Glomerular visceral epithelial cell (primary cell): ENCODE measurements at regions not wholly inside any gene's neighbourhood (a gene's known extent, or its start where the extent isn't known, plus 50 kb on each side); places are given as distances from the start of the nearest gene placed in this dataset.

Experiments used
- DNase-seq: peaks from one replicate; pipeline ENCODE4 v3.0.0-alpha.2; 2016; ENCODE audit errors: extremely low spot score

DNA sequence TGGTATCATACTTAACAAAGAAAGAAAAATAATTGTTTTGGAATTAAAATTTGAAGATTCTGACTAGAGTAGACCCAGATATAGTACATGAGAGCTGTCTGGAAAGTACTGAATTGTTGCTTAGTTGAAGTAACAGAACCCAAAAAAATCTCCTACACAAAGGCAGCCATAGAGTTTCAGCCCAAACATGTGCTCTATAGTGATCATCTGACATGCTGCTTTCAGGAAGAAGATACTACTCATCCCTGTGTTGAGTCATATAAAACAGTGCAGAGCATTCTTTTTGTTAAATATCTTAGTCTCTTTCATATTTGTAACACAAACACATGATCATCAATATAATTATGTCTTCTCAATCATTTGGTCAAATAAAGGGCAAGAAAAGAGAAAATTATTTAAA lies 84.8 kb upstream of the PTPRM start:
- DNase-seq, result no peak

DNA sequence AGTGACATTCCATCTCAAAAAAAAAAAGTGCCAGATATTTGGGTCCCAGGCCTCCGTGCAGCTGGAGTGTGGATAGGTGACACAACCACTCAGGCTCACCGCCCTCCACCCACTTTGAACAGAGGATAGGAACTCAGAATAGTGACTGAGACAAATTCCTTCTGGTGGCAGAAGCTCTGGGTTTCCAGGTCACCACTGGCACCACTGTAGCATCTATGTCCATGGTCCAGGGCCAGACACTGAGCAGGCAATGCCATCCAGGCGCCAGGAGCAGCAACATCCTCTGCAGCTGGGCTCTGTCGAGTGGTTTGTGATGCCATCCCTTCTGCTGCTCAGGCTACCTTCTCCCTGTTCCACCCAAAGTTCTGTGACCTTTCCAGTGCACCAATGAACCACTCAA lies 81.5 kb upstream of the PTPRM start:
- no peak for DNase-seq

DNA sequence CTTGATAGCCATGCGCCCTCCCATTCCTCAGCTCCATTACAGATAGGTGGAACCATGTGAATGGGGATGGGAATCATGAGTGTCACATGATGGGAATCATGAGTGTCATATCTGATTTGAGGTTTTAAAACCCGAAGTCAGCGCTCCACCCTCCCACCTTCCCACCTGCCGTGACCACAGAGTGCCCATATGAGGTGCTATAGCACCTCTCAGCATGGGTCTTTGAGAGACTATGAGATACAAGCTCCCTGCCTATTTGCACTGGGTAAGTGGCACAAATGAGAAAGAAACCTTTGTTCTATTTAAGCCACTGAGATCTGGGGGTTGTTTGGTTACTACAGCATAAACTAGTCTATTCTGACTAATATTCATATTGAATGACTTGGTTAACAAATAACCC lies 78.5 kb upstream of the PTPRM start:
- DNase-seq, result no peak

DNA sequence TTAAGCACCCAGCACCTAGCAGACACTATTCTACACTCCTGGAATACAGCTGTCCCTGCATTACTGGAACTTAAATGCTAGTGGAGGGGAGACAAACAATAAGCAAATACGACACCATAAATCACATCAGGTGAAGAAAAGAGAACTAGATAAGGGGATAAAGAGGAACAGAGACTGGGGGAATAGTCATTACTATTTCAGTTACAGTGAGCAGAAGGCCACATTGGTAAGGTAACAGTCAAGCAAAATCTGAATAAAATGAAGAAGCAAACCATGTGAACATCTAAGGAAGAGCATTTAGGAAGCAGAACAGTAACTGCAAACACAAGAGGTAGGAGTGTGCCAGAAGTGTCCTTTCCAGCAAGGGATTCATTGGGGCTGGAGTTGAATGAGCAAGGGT lies 77.0 kb upstream of the PTPRM start:
- DNase-seq, result no peak

DNA sequence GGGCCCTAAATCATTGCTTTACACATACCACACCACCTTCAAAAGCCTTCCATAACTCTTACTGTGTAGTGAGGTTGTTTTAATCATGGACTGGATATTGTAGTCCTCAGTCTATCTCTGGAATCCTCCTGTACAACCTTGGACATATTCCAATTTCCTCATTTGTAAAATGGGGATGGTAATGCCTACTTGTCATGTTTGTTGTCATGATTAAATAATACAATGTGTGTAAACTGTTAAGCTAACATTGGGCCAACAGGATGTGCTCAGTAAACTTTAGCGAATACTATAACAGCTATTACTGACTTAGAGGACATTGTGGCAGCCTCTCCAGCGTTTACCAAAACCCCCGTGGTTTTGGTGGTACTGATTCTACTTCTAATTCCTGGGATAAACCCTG lies 74.7 kb upstream of the PTPRM start:
- DNase-seq, result no peak

DNA sequence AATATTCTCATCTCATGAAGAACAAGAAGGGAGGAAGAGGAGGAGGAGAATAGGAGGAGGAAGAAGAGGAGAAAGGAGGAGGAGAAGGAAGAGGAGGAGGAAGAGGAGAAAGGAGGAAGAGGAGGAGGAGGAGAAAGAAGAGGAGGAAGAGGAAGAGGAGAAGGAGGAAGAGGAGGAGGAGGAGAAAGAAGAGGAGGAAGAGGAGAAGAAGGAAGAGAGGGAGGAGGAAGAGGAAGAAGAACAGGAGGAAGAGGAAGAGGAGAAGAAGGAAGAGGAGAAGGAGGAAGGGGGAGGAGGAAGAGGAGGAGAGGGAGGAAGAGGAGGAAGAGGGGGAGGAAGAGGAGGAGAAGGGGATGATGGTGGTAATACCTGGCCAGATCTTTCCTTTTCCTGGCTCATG lies 70.0 kb upstream of the PTPRM start:
- DNase-seq, result no peak

DNA sequence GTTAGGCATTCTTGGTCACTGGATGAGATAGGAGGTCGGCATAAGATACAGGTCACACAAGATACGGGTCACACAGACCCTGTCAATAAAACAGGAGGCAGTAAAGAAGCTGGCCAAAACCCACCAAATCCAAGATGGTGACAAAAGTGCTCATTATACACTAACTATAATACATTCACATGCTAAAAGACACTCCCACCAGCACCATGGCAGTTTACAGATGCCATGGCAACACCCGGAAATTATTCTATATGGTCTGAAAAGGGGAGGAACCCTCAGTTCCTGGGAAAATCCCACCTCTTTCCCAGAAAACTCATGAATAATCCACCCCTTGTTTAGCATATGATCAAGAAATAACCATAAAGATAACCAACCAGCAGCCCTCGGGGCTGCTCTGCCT lies 56.0 kb upstream of the PTPRM start:
- no peak for DNase-seq

DNA sequence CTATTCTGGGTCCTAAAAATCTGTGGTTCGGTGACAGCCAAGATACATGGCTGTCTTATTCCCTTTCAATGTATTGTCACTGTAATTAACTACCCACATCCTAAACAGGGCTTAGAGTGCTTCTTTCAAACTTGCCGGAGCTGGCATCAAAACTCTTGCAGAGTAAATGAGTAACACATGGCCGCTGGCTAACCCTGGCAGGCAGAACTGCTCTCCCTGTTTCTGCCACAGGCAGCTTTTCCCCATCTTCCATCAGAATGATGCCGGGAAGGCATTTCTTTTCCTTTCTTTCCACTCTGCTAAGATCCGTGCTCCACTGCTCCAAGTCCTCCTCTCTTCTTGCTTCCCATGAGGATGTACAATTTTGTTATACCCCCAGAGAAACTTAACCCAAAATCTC lies 54.8 kb upstream of the PTPRM start:
- DNase-seq, result peak; percentile 59

DNA sequence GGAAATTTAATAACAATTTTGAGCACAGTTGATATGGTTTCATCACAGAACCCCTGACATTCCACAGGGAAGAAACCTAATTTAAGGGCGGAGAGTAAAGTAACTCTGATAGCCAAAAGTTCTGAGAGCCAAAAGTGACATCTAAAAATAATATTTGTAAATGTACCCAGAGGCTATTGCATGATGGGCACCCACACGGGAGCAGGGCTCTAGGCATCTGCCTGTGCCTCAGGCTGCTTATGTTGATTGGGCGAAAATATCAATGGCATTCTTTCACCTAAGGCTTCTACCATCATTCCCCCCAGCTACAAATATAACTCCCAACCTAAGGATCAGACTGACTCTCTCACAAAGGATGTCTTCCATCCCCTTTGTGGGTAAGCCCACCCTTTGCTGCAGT lies 54.1 kb upstream of the PTPRM start:
- DNase-seq, result no peak

DNA sequence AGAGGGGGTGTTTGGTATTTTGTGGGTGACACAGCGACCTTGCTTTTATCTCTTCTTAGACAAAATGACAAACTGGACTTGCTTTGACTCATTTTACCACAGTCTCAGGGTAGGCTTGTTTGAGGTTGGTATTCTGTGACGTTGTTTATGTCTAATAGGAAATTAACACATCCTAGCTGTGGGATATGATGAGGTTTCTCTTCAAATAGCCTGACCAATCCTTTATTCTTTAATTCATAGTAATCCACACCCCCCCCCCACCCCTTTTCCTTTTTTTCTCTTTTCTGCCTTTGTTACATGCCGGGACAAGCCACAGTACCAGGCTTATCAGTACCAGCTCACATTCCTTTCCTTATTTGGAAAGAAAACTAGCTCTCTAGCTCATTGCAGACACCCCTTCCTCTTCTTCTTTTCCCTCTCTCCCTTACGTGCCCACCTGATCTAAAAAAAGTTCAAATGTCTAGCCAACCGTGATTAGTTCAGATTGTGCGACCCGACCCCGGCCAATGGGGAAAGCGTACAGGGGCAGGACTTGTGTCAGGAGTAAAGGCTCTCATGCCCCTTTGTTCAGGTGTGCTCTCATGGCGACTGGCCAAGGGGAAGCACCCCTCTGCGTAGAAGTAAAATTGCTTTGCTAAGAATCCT lies 52.2 kb upstream of the PTPRM start:
- DNase-seq, result no peak

DNA sequence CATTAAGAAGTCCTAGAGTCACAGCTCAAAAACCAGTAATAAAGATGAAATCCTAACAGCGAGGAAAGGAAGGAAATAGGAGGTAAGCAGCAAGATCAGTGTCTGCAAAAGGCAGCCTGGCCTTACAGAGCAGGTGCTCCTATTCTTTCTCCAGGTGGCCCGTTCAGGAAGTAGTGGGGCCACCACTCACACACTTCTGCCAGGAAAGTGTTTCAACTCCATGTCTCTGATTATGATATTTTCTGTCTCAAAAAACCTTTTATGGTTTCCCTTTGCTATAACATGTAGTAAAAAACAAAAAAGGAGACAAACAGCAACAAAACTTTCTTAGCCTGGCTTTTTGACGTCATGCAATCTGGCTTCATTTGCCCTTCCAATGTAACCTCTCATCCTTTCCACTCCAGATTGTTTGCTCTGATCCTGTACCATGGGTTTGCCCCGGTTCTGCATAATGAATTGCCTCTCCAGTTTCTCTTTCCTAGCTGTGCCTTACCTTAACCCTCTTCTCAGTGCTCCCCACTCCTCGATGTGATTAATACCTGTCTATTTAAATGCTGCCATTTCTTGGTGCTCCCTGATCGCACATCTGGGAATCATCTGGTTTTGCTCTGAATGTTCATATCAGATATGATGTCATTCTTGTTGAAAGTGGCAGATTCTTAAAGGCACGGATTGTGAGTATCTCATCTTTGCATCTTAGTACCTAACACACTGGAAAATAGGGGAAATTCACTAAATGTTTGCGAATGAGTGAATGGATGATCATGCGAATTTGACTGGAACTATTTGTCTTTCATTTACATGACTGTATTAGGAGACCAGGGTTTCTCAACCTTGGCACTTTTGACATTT lies 50.6 kb upstream of the PTPRM start:
- no peak for DNase-seq
